Neural crest cell (in vitro differentiated cells): ENCODE measurements at regions not wholly inside any gene's neighbourhood (a gene's known extent, or its start where the extent isn't known, plus 50 kb on each side); places are given as distances from the start of the nearest gene placed in this dataset.

Experiments used
- DNase-seq: peaks from one replicate; pipeline ENCODE4 v3.0.0; 2021; ENCODE audit warnings: low read depth, mixed read lengths, low spot score
- H3K27ac Mint-ChIP-seq: one replicate; pipeline ENCODE4 v1.8.0; 2021; ENCODE audit warnings: mild to moderate bottlenecking, mixed read lengths; ENCODE audit not compliant: unreplicated experiment
- H3K27me3 Mint-ChIP-seq: 2 replicates; pipeline ENCODE4 v1.8.0; 2021; ENCODE audit warnings: low read depth, mild to moderate bottlenecking, mixed read lengths
- H3K36me3 Mint-ChIP-seq: 2 replicates; pipeline ENCODE4 v1.8.0; 2021; ENCODE audit warnings: low read depth, mild to moderate bottlenecking, mixed read lengths
- H3K4me1 Mint-ChIP-seq: 2 replicates; pipeline ENCODE4 v1.8.0; 2021; ENCODE audit warnings: mixed read lengths
- H3K4me3 Mint-ChIP-seq: one replicate; pipeline ENCODE4 v1.8.0; 2021; ENCODE audit warnings: mild to moderate bottlenecking, mixed read lengths
- H3K9me3 Mint-ChIP-seq: 2 replicates; pipeline ENCODE4 v1.8.0; 2021; ENCODE audit warnings: mixed read lengths
- CTCF ChIP-seq: fragments of 200-600 bp; sonication (generic); conservative IDR thresholded peaks from 2 replicates; pipeline ENCODE4 v1.5.0; 2021; ENCODE audit warnings: antibody characterized with exemption, mild to moderate bottlenecking

GRCh38 chr10:123402656-123403055 is 248.5 kb downstream of the BUB3 start:
- no peak overlapping the region for H3K27ac Mint-ChIP-seq
- H3K36me3 Mint-ChIP-seq, result peaks cover 20% of the 10 kb centered on the region
- H3K27me3 Mint-ChIP-seq, result no peaks in the 10 kb centered on the region
- peaks cover 21% of the 10 kb centered on the region for H3K9me3 Mint-ChIP-seq
- no peak for DNase-seq
- H3K4me1 Mint-ChIP-seq, result peaks cover 4% of the 10 kb centered on the region
- no peak overlapping the region for H3K4me3 Mint-ChIP-seq
- no peak for TF ChIP-seq CTCF

- H3K27ac Mint-ChIP-seq, result no peak overlapping the region
- H3K4me1 Mint-ChIP-seq, result no peaks in the 10 kb centered on the region
Measured at GRCh38 chr10:123404357-123404756, 250.2 kb downstream of the BUB3 start.

GRCh38 chr10:123408660-123409059 is 254.5 kb downstream of the BUB3 start:
- H3K4me3 Mint-ChIP-seq, result no peak overlapping the region
- no peak overlapping the region for H3K27ac Mint-ChIP-seq
- no peaks in the 10 kb centered on the region for H3K4me1 Mint-ChIP-seq
- H3K9me3 Mint-ChIP-seq, result peaks cover 12% of the 10 kb centered on the region
- no peak for DNase-seq
- no peaks in the 10 kb centered on the region for H3K27me3 Mint-ChIP-seq
- no peak for TF ChIP-seq CTCF
- peaks cover 11% of the 10 kb centered on the region for H3K36me3 Mint-ChIP-seq

More at GRCh38 chr10:123404357-123404756, 250.2 kb downstream of the BUB3 start:
- no peak for TF ChIP-seq CTCF
- Mint-ChIP-seq H3K27me3 (no peaks in the 10 kb centered on the region), H3K9me3 (peaks cover 21% of the 10 kb centered on the region), H3K36me3 (peaks cover 20% of the 10 kb centered on the region), H3K4me3 (no peak overlapping the region)
- DNase-seq, result no peak

DNA sequence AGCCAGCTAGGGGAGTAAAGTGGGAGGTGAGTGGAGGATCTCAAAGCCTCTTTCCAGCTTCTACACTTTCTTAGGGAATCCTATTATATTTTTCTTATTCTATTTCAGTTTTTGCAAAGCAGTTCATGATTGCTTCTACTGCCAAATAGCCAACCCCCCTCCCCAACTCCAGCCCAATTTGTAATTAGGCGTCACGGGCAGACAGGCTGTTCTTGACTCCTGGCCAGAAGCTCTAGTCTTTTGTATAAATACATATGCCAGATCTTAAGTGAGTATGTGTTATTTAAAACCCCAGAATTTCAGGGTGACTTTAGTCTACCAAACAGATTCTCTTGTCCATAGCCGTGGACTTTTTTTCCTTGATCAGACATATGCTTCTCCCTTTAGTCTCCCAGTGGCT is 255.2 kb downstream of the BUB3 start:
- Mint-ChIP-seq H3K4me1 (no peaks in the 10 kb centered on the region), H3K36me3 (peaks cover 10% of the 10 kb centered on the region), H3K4me3 (no peak overlapping the region), H3K27ac (no peak overlapping the region), H3K9me3 (peaks cover 10% of the 10 kb centered on the region), H3K27me3 (no peaks in the 10 kb centered on the region)
- DNase-seq, result no peak
- TF ChIP-seq CTCF, result no peak

GRCh38 chr10:123409884-123410283 is 255.7 kb downstream of the BUB3 start:
- Mint-ChIP-seq H3K27me3 (no peaks in the 10 kb centered on the region), H3K9me3 (peaks cover 7% of the 10 kb centered on the region)

More at GRCh38 chr10:123409884-123410283, 255.7 kb downstream of the BUB3 start:
- Mint-ChIP-seq H3K27ac (no peak overlapping the region), H3K4me3 (no peak overlapping the region), H3K36me3 (peaks cover 6% of the 10 kb centered on the region), H3K4me1 (no peaks in the 10 kb centered on the region)
- no peak for DNase-seq
- TF ChIP-seq CTCF, result no peak
